Stomach (tissue), 8 donors: ENCODE measurements at regions not wholly inside any gene's neighbourhood (a gene's known extent, or its start where the extent isn't known, plus 50 kb on each side); places are given as distances from the start of the nearest gene placed in this dataset.

Experiments used
- DNase-seq, 2 donors: peaks; one replicate each; pipeline versions ENCODE4 v3.0.0 to v3.0.0-alpha.2; 2013 to 2019
- H3K27ac ChIP-seq, 5 donors: fragments of 200-600 bp in 4 of 5; sonication (generic) in 4 of 5; one replicate each; pipeline ENCODE4 v1.5.1; 2013 to 2019; ENCODE audit warnings: mild to moderate bottlenecking in 1 of 5, moderate library complexity in 1 of 5
- H3K27me3 ChIP-seq, 3 donors: fragments of 200-600 bp; sonication (generic); one replicate each; pipeline ENCODE4 v1.5.1; 2017 to 2019; ENCODE audit warnings: mixed run types in 1 of 3
- H3K36me3 ChIP-seq, 4 donors: fragments of 200-600 bp; sonication (generic); 1 replicate in 3 of 4; 2 replicates in 1 of 4; pipeline ENCODE4 v1.5.1; 2016 to 2019
- H3K4me1 ChIP-seq, 4 donors: fragments of 200-600 bp; sonication (generic); one replicate each; pipeline ENCODE4 v1.5.1; 2016 to 2019
- H3K4me3 ChIP-seq, 4 donors: fragments of 200-600 bp; sonication (generic) in 3 of 4; one replicate each; pipeline ENCODE4 v1.5.1; 2016 to 2019; ENCODE audit warnings: mild to moderate bottlenecking in 1 of 4
- H3K9me3 ChIP-seq, 4 donors: fragments of 200-600 bp; sonication (generic); one replicate each; pipeline ENCODE4 v1.5.1; 2016 to 2019
- EP300 ChIP-seq: sonication (generic); formaldehyde crosslinking; IDR thresholded peaks from one replicate; pipeline ENCODE4 v1.6.1; 2017; ENCODE audit warnings: antibody characterized with exemption
- POLR2A ChIP-seq, 4 donors: fragments of 450-650 bp; IDR thresholded peaks; one replicate each; pipeline ENCODE4 v1.6.1; 2016; ENCODE audit warnings: antibody characterized with exemption in 4 of 4, control low read depth in 2 of 4, mild to moderate bottlenecking in 1 of 4, moderate library complexity in 1 of 4
- POLR2AphosphoS5 ChIP-seq, 3 donors: sonication (generic); formaldehyde crosslinking; IDR thresholded peaks; one replicate each; pipeline ENCODE4 v1.6.1; 2016; ENCODE audit warnings: antibody characterized with exemption in 3 of 3
- WGBS, 5 donors: extraction: QIAGEN DNeasy Blood & Tissue Kit in 3 of 5; methylation state at CpG; one replicate each; pipeline versions ENCODE4 v1.1.5 to v1.1.7; 2013 to 2018; 5-methylcytosine and 5-hydroxymethylcytosine counted together
- intact Hi-C: fragments of 100-400 bp; cut with DNase I; formaldehyde crosslinking; loops from one replicate; pipeline ENCODE4 v1.15.1; 2023; ENCODE audit warnings: low total_unique reads
- TF ChIP-seq, protein P1 (sequence below), 7 experiments: fragments of 450-650 bp in 4 of 7; fragments of 200-600 bp in 3 of 7; sonication (generic) in 3 of 7; IDR thresholded peaks; one replicate each; pipeline ENCODE4 v1.5.1; 2016 to 2019; ENCODE audit warnings: antibody characterized with exemption in 7 of 7, control low read depth in 2 of 7, mild to moderate bottlenecking in 1 of 7
- donor health status: healthy with polysubstance abuse.
- donor health status: Bipolar disorder and iron deficiency.
- donor health status: healthy.

DNA sequence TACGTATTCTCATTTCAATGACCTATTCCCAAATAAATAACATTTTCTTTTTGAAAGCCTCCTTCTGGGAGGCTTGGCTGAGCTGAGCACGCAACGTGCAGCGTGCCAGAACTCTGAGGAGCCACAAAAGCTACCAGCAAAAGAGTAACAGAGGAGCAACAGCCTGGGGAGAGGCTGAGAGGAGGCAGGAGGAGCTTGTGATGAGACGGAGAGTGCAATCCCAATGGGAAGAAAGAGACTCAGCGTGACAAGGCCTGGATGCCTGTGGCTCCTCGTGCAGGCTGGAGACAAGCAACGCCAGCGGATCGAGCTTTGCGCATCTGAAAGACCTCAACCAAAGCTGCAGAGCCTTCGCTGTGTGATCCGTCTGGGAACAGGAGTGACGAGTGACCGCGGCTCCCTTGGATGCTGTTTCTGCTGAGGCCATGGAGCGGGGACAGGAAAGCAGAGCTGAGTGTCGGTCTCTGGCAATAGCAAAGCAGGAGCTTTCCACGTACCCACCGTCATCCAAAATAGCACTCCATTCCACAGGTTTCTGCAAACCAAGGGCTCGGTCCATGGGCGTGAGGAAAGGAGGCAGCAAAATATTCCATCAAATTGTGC, 171.7 kb upstream of the PFKP start:
- DNase-seq = peak in 1 of 2 donors; percentile 49
- no peak for TF ChIP-seq EP300
- TF ChIP-seq POLR2A (IDR thresholded peaks at IDR 0.05) = no peak
- TF ChIP-seq, protein P1, sequence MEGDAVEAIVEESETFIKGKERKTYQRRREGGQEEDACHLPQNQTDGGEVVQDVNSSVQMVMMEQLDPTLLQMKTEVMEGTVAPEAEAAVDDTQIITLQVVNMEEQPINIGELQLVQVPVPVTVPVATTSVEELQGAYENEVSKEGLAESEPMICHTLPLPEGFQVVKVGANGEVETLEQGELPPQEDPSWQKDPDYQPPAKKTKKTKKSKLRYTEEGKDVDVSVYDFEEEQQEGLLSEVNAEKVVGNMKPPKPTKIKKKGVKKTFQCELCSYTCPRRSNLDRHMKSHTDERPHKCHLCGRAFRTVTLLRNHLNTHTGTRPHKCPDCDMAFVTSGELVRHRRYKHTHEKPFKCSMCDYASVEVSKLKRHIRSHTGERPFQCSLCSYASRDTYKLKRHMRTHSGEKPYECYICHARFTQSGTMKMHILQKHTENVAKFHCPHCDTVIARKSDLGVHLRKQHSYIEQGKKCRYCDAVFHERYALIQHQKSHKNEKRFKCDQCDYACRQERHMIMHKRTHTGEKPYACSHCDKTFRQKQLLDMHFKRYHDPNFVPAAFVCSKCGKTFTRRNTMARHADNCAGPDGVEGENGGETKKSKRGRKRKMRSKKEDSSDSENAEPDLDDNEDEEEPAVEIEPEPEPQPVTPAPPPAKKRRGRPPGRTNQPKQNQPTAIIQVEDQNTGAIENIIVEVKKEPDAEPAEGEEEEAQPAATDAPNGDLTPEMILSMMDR (IDR thresholded peaks at IDR 0.05) = no peak
- Histone ChIP-seq H3K36me3 (no peaks in the 10 kb centered on the region), H3K27ac (no peak overlapping the region), H3K9me3 (no peaks in the 10 kb centered on the region), H3K4me3 (no peak overlapping the region), H3K4me1 (no peaks in the 10 kb centered on the region), H3K27me3 (peaks cover 0 to 8% (median 0%) of the 10 kb centered on the region in 3 donors)
- 65 to 74% (median 73%) methylated on average over 21 to 22 of the region's 22 CpGs for WGBS, 5 donors
- intact Hi-C loops = no loop called here

DNA sequence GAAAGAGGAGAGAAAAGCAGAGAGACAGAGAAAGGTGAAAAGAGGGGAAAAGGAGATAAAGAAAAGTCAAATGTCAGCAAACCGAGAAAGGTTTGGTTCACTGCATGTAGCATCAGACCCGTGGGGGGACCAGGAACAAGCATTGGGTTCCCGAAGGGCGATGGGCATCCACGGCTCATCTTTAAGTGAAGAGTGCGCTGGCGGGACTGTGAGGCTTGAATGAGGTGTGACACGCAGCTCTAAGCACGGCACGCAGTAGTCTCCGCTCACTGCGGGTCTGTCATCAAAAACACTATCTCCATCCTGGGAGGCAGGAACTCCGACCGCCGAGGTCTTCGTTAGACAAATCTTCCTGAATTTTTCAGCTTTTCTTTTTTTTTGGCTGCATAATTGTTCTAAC, 173.4 kb upstream of the PFKP start:
- Histone ChIP-seq H3K36me3 (no peaks in the 10 kb centered on the region), H3K27ac (no peak overlapping the region), H3K27me3 (peaks cover 0 to 8% (median 0%) of the 10 kb centered on the region in 3 donors), H3K4me1 (no peaks in the 10 kb centered on the region), H3K9me3 (no peaks in the 10 kb centered on the region), H3K4me3 (no peak overlapping the region)
- TF ChIP-seq, protein P1 (IDR thresholded peaks at IDR 0.05) = no peak
- TF ChIP-seq POLR2AphosphoS5 (IDR thresholded peaks at IDR 0.05) = no peak
- no peak for TF ChIP-seq POLR2A (IDR thresholded peaks at IDR 0.05)
- no peak for TF ChIP-seq EP300
- no peak for DNase-seq
- intact Hi-C loops = no loop called here
- 88 to 95% (median 92%) methylated on average over 16 of the region's 16 CpGs for WGBS, 5 donors

- DNase-seq = no peak
- H3K27me3 ChIP-seq = peaks cover 0 to 8% (median 0%) of the 10 kb centered on the region in 3 donors
- 88 to 94% (median 93%) methylated on average over 21 of the region's 21 CpGs for WGBS, 5 donors
Measured at GRCh38 chr10:2893158-2893845, 174.0 kb upstream of the PFKP start.

DNA sequence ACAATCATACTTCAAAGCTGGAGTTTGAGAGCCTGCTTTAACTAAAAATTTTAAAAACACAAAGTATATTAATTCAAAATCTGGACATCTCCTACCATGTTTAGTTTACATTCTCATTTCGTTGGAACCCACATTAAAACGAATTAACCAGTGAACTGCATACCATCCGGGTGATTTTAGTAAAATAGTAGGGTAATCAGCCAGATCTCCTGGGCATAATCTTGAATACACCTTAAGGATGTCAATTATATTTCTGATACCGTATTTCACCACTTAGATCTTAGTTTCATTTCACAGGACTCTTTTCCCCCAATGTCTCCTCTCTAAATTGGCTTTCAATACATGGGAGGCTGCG, 175.6 kb upstream of the PFKP start:
- no peak for TF ChIP-seq POLR2AphosphoS5 (IDR thresholded peaks at IDR 0.05)
- TF ChIP-seq, protein P1 (IDR thresholded peaks at IDR 0.05) = no peak
- no peak for TF ChIP-seq EP300
- TF ChIP-seq POLR2A (IDR thresholded peaks at IDR 0.05) = no peak
- no peaks in the 10 kb centered on the region for H3K4me1 ChIP-seq

More at GRCh38 chr10:2893158-2893845, 174.0 kb upstream of the PFKP start:
- TF ChIP-seq EP300 = no peak
- no peak for TF ChIP-seq POLR2AphosphoS5 (IDR thresholded peaks at IDR 0.05)
- Histone ChIP-seq H3K4me3 (no peak overlapping the region), H3K9me3 (no peaks in the 10 kb centered on the region), H3K36me3 (no peaks in the 10 kb centered on the region), H3K27ac (no peak overlapping the region), H3K4me1 (no peaks in the 10 kb centered on the region)
- intact Hi-C loops = no loop called here

More for the DNA sequence above, 175.6 kb upstream of the PFKP start:
- WGBS, 5 donors = 83 to 90% (median 84%) methylated on average over 5 of the region's 5 CpGs
- H3K4me3 ChIP-seq = no peak overlapping the region
- intact Hi-C loops = no loop called here
- H3K27ac ChIP-seq = no peak overlapping the region
- H3K9me3 ChIP-seq = no peaks in the 10 kb centered on the region
- H3K27me3 ChIP-seq = peaks cover 0 to 8% (median 0%) of the 10 kb centered on the region in 3 donors
- H3K36me3 ChIP-seq = no peaks in the 10 kb centered on the region
- no peak for DNase-seq
